Esophagus (tissue), 2 donors: ENCODE measurements at regions not wholly inside any gene's neighbourhood (a gene's known extent, or its start where the extent isn't known, plus 50 kb on each side); places are given as distances from the start of the nearest gene placed in this dataset.

Source experiments
- H3K27ac ChIP-seq, 2 donors: one replicate each; pipeline ENCODE4 v1.5.1; 2013; ENCODE audit warnings: low read depth in 2 of 2, mild to moderate bottlenecking in 2 of 2, inconsistent platforms in 1 of 2, low read length in 1 of 2, moderate library complexity in 1 of 2
- H3K27me3 ChIP-seq, 2 donors: one replicate each; pipeline ENCODE4 v1.6.1; 2013; ENCODE audit warnings: low read length in 2 of 2, control low read depth in 1 of 2, mild to moderate bottlenecking in 1 of 2; ENCODE audit not compliant: insufficient read depth in 2 of 2, control insufficient read depth in 1 of 2
- H3K36me3 ChIP-seq, 2 donors: one replicate each; pipeline ENCODE4 v1.6.1; 2013; ENCODE audit warnings: low read length in 1 of 2; ENCODE audit not compliant: control insufficient read depth in 2 of 2, insufficient read depth in 2 of 2
- H3K4me1 ChIP-seq, 2 donors: one replicate each; pipeline ENCODE4 v1.6.1; 2013; ENCODE audit warnings: low read length in 1 of 2; ENCODE audit not compliant: control insufficient read depth in 2 of 2, insufficient read depth in 2 of 2
- H3K4me3 ChIP-seq, 2 donors: one replicate each; pipeline ENCODE4 v1.5.1; 2013; ENCODE audit warnings: low read length in 2 of 2, mild to moderate bottlenecking in 2 of 2, low read depth in 1 of 2, moderate library complexity in 1 of 2
- H3K9me3 ChIP-seq, 2 donors: one replicate each; pipeline ENCODE4 v1.6.1; 2013; ENCODE audit warnings: mild to moderate bottlenecking in 2 of 2, low read depth in 1 of 2, low read length in 1 of 2, moderate library complexity in 1 of 2; ENCODE audit not compliant: control insufficient read depth in 2 of 2, insufficient read depth in 1 of 2
- WGBS, 2 donors: extraction: QIAGEN DNeasy Blood & Tissue Kit; methylation state at CpG; one replicate each; pipeline ENCODE4 v1.1.7; 2013; 5-methylcytosine and 5-hydroxymethylcytosine counted together
- donor health status: healthy with polysubstance abuse.
- donor health status: Bipolar disorder and iron deficiency.

- no peak overlapping the region for H3K27ac ChIP-seq
- peaks cover 0 to 4% of the 10 kb centered on the region in 2 donors for H3K27me3 ChIP-seq
- H3K4me3 ChIP-seq: no peak overlapping the region
- H3K36me3 ChIP-seq: no peaks in the 10 kb centered on the region
- 81 to 85% methylated on average over 14 of the region's 14 CpGs for WGBS, 2 donors
- no peaks in the 10 kb centered on the region for H3K4me1 ChIP-seq
- H3K9me3 ChIP-seq: peaks cover 2 to 3% of the 10 kb centered on the region in 2 donors
These were observed 50.0 kb upstream of the INSIG1 start for GRCh38 chr7:155247479-155248365.
